ENCODE measurements at regions not wholly inside any gene's neighbourhood (a gene's known extent, or its start where the extent isn't known, plus 50 kb on each side); places are given as distances from the start of the nearest gene placed in this dataset.
A peak's percentile ranks its signal among the peaks of the same experiment; 100 is the strongest.

- Histone ChIP-seq H3F3A (ENCODE audit: low read depth) (no peaks in the 10 kb centered on the region), H3K79me2 (ENCODE audit: insufficient read depth, low read length) (no peaks in the 10 kb centered on the region), H2AFZ (ENCODE audit: low read length) (no peak overlapping the region), H4K20me1 (ENCODE audit: insufficient read depth, low read length, poor library complexity, severe bottlenecking) (no peaks in the 10 kb centered on the region), H3K36me3 (ENCODE audit: insufficient read depth, low read length) (no peaks in the 10 kb centered on the region), H3K4me3 (ENCODE audit: low read length, poor library complexity, severe bottlenecking) (no peak overlapping the region), H3K4me2 (ENCODE audit: low read depth, low read length, poor library complexity, severe bottlenecking) (no peak overlapping the region), H3K27me3 (ENCODE audit: insufficient read depth, low read length, poor library complexity, severe bottlenecking) (no peaks in the 10 kb centered on the region), H3K4me1 (ENCODE audit: insufficient read depth, low read length, poor library complexity, severe bottlenecking) (peaks cover 3% of the 10 kb centered on the region), H3K9me3 (ENCODE audit: insufficient read depth, low read depth, low read length) (no peaks in the 10 kb centered on the region), H3K9ac (ENCODE audit: low read depth, low read length, poor library complexity, severe bottlenecking) (no peak overlapping the region), H3K9me2 (replicated peaks; ENCODE audit: low read depth, low read length) (no peaks in the 10 kb centered on the region)
- TF ChIP-seq CTCF (conservative IDR thresholded peaks at IDR 0.05; ENCODE audit: low read length) (no peak), EZH2phosphoT487 (IDR thresholded peaks at IDR 0.05; ENCODE audit: borderline replicate concordance) (no peak)
Measured at GRCh38 chr12:77689510-77690086, 141.1 kb upstream of the NAV3 start.

DNA sequence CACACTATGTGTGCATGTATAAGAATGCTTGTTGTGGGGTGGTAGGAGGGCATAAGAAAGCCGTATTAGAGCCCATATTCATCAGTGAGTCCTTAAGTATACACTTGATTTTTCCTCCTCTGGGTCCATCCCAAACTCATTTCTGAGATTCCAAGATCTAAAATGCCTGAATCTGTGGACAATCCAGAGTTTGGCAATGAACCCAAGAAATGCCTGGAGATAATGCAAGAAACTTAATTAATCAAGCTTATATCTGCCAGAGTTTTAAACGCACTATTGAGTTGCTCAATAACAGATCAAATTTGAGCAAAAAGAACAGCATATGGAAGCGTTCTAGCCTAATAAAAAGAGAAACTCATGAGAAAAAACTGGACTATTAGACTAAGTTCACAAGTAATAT lies 143.4 kb upstream of the NAV3 start:
- no peak overlapping the region for H2AFZ ChIP-seq (ENCODE audit: low read length)
- H3F3A ChIP-seq (ENCODE audit: low read depth) = no peaks in the 10 kb centered on the region
- peaks cover 3% of the 10 kb centered on the region for H3K4me1 ChIP-seq (ENCODE audit: insufficient read depth, low read length, poor library complexity, severe bottlenecking)
- no peaks in the 10 kb centered on the region for H3K79me2 ChIP-seq (ENCODE audit: insufficient read depth, low read length)
- no peak overlapping the region for H3K4me2 ChIP-seq (ENCODE audit: low read depth, low read length, poor library complexity, severe bottlenecking)
- no peaks in the 10 kb centered on the region for H3K36me3 ChIP-seq (ENCODE audit: insufficient read depth, low read length)
- H3K9me2 ChIP-seq (replicated peaks; ENCODE audit: low read depth, low read length) = no peaks in the 10 kb centered on the region
- no peaks in the 10 kb centered on the region for H4K20me1 ChIP-seq (ENCODE audit: insufficient read depth, low read length, poor library complexity, severe bottlenecking)
- H3K9ac ChIP-seq (ENCODE audit: low read depth, low read length, poor library complexity, severe bottlenecking) = no peak overlapping the region
- H3K9me3 ChIP-seq (ENCODE audit: insufficient read depth, low read depth, low read length) = no peaks in the 10 kb centered on the region
- no peaks in the 10 kb centered on the region for H3K27me3 ChIP-seq (ENCODE audit: insufficient read depth, low read length, poor library complexity, severe bottlenecking)
- TF ChIP-seq EZH2phosphoT487 (IDR thresholded peaks at IDR 0.05; ENCODE audit: borderline replicate concordance) (no peak), CTCF (conservative IDR thresholded peaks at IDR 0.05; ENCODE audit: low read length) (no peak)
- no peak overlapping the region for H3K4me3 ChIP-seq (ENCODE audit: low read length, poor library complexity, severe bottlenecking)

- Histone ChIP-seq H3K4me3 (ENCODE audit: low read length, poor library complexity, severe bottlenecking) (no peak overlapping the region), H3K4me2 (ENCODE audit: low read depth, low read length, poor library complexity, severe bottlenecking) (no peak overlapping the region), H4K20me1 (ENCODE audit: insufficient read depth, low read length, poor library complexity, severe bottlenecking) (no peaks in the 10 kb centered on the region), H3K9me3 (ENCODE audit: insufficient read depth, low read depth, low read length) (no peaks in the 10 kb centered on the region), H3K36me3 (ENCODE audit: insufficient read depth, low read length) (no peaks in the 10 kb centered on the region), H3K27me3 (ENCODE audit: insufficient read depth, low read length, poor library complexity, severe bottlenecking) (no peaks in the 10 kb centered on the region), H3K9me2 (replicated peaks; ENCODE audit: low read depth, low read length) (no peaks in the 10 kb centered on the region), H3F3A (ENCODE audit: low read depth) (no peaks in the 10 kb centered on the region), H2AFZ (ENCODE audit: low read length) (no peak overlapping the region), H3K4me1 (ENCODE audit: insufficient read depth, low read length, poor library complexity, severe bottlenecking) (peaks cover 3% of the 10 kb centered on the region), H3K79me2 (ENCODE audit: insufficient read depth, low read length) (no peaks in the 10 kb centered on the region), H3K9ac (ENCODE audit: low read depth, low read length, poor library complexity, severe bottlenecking) (no peak overlapping the region)
- TF ChIP-seq EZH2phosphoT487 (IDR thresholded peaks at IDR 0.05; ENCODE audit: borderline replicate concordance) (no peak), CTCF (conservative IDR thresholded peaks at IDR 0.05; ENCODE audit: low read length) (peak; percentile 49)
Measured at GRCh38 chr12:77686760-77687159, 143.9 kb upstream of the NAV3 start.

Measured in Loucy (cell line).